T47D (cell line): ENCODE measurements at regions not wholly inside any gene's neighbourhood (a gene's known extent, or its start where the extent isn't known, plus 50 kb on each side); places are given as distances from the start of the nearest gene placed in this dataset.
"Not testable (repeated sequence)": the region's sequence is repeated elsewhere in the genome, so short reads cannot be mapped to it uniquely, and the experiment has no call there.

Source experiments
- DNase-seq, 2 experiments: peaks; one replicate each; pipeline versions ENCODE4 v3.0.0 to v3.0.0-alpha.2; 2011 to 2012; ENCODE audit warnings: low read depth in 1 of 2, low spot score in 1 of 2
- in situ Hi-C: cut with HindIII; loops from 2 replicates; pipeline ENCODE4 v1.10.0; 2016; ENCODE audit warnings: low sequenced_read_pairs, low pct_unique_long_range_greater_than_20kb

DNA sequence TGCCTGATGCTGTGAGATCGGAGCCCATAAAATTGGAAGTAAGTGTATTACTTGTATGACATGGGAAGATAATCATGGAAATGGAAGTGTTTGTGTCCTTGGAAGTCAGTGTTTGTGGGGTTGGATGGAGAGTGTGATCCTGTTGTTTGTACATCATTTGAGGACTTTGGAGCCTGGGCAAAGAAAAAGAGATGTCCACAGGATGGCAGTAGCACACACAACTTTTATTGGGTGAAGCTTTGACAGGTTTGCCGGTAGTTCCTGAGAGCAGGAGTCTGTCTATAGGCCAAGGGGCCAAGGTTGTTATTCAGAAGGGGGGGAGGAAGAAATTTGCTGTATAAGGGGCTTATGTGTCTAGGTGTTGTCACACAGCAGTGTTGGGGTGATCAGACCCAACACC lies 533.3 kb downstream of the RPIA start:
- DNase-seq, in situ Hi-C loops: not testable (repeated sequence)

DNA sequence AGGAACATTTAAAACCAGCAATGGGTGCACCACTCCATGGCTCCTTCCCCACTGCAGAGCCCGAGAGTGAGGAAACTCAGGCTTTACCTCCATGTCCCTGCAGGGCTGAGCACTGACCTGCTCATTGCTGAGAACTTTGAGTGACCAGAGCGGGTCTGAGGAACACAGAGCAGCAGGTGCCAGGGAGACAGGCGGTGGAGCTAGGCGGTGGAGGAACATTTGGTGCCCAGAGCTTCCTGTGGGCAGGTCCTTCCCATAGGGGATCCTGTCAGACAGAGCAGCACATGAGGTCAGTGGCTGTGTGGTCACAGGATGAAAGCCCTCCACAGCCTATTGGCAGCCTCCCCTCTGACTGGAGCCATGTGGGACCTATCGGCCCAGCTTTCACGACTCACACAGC lies 538.5 kb downstream of the RPIA start:
- DNase-seq, in situ Hi-C loops: not testable (repeated sequence)

DNA sequence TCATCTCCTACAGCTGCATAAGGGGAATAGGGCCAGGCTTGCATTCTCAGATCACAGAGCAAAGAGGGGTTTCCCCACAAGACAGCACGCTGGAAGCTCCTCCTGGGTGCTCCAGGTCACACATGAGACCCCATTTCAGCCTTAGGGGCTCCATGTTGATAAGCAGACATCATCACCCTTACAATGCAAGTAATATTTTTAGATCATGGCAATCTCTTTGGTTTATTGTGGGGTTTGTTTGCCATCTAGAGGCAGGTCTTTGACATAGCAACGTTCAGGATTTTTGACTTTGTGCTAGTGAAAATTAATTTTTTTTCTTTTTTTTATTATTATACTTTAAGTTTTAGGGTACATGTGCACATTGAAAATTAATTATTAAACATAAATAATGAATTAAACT lies 539.8 kb downstream of the RPIA start:
- DNase-seq, in situ Hi-C loops: not testable (repeated sequence)

DNA sequence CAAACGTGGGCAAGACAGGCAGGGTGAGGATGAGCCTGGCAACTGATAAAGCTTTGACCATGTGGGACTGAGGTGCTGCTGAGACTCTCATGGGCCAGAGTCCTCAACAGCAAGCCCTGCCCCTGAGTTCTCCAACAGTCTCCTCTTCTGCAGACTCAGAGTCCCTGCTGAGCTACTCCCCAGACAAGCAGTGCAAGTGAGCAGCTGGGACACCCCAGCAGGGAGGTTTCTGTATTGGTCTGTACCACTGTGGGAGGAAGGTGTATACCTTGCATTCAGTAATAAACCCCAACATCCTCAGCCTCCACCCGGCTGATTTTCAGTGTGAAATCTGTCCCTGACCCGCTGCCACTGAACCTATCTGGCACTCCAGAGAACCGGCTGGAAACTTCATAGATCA lies 542.5 kb downstream of the RPIA start:
- in situ Hi-C loops: not testable (repeated sequence)

DNA sequence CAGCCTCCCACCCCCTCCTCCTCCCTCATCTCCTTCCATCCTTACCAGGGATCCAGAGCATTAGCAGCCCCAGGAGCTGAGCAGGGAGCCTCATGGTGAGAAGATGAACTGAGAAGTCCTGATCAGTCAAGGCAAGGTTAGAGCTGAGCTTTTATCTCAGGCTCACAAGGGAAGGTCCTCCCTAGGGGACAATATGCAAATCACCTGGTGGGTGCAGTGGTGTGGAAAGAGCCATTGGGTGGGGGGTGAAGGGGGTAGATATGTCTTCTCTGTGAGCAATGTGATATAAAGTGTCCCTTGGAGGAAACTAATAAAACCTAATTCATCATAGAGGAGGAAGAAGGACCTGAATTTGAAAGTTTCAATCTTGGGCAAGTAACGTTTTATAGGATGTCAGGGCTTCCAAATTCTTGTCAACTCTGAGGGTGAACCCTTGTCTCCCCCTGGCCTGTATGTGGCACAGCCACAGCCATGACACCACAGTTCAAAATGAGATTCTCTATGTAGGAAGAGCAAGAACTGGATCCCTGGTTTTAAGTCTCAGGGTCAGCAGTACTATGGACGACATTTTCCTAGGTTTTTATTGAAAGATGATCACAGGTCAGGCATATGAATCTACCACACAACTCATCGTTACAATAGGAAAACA lies 543.5 kb downstream of the RPIA start:
- DNase-seq, in situ Hi-C loops: not testable (repeated sequence)

More for the DNA sequence above, 542.5 kb downstream of the RPIA start:
- DNase-seq: not testable (repeated sequence)

DNA sequence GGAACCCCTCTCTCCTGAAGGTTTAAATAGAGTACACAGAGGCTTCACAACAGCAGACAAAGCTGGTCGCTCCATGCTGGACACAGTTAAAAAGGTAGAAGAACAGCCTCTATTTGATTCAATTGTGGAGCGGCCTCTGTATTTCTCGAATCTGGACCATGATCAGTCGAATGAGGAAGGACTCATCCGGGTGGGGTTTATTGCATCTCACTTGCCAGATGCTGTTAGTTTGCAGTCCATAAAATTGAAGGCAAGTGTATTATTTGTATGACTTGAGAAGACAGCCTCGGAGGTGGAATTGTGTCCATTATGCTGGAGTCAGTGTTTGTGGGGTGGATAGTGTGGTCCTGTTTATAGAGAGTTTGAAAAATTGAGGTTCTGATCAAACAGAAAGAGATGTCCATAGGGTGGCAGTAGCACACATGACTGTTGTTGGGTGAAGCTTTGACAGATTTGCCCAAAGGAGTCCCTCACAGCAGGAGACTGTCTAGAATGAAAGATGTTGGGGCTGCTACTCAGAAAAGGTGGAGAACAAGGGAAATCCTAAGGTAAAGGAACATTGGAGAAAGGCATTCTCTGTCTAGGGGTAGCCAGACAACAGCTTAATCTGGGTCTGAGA lies 545.5 kb downstream of the RPIA start:
- in situ Hi-C loops: not testable (repeated sequence)

DNA sequence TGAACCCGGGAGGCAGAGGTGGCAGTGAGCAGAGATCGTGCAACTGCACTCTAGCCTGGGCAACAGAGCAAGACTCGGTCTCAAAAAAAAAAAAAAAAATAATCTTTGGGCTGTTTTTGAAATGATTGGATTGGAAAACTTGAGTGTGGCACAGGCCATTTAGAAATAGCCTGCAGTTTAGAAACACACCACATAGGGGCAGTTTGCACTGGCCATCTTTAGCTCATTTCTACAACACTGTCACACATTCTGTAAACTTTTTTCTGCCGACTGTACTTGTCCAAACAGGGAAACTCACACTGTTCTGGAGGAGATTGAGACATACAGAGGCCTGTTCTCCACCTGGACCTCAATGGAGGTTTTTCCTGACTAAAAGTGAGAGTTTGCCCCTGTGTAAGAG lies 546.3 kb downstream of the RPIA start:
- DNase-seq, in situ Hi-C loops: not testable (repeated sequence)

More for the DNA sequence above, 545.5 kb downstream of the RPIA start:
- DNase-seq: not testable (repeated sequence)

DNA sequence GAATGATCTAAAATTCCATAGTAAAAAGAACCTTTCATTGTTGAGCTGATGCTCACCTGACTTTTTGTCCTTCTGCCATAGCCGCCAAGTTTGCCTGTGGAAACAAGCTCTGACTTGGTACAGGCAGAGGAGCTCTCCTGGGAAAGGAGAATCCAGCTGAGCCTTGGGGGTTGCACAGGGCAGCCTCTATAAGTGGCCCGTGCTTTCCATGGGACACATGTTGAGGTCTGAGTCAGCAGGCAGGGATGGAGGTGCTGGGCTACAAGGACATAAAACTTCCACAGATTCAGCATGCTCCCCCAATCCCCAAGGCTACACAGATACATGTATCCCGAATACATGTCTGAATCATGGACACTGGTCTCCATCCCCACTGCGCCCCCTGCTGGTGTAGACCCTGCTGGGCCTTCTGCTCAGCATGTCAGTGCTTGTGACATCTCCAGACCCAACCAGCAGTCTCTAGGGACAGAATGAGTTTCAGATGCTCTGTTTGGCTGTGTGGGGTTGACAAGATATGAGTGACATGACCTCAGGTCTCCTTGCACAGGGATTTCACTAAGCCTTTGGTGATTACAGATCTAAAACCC lies 551.7 kb downstream of the RPIA start:
- in situ Hi-C loops, DNase-seq: not testable (repeated sequence)

DNA sequence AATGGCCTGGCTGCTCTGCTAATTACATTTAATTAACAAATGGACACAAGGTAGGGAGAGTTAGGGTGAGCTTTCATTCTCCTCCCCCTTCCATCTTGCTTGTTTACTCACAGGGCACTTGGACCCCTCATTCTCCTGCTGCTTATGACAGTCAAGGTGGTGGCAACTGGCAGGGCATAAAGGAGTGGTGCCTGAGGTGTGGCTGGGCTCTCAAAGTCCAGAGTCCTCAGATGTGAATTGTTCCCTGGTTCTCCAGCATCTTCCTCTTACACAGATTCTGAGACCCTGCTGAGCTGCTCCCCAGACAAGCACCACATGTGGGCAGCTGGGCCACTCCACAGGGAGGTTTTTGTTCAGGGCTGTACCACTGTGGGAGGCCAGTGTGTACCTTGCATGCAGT lies 552.9 kb downstream of the RPIA start:
- in situ Hi-C loops, DNase-seq: not testable (repeated sequence)

DNA sequence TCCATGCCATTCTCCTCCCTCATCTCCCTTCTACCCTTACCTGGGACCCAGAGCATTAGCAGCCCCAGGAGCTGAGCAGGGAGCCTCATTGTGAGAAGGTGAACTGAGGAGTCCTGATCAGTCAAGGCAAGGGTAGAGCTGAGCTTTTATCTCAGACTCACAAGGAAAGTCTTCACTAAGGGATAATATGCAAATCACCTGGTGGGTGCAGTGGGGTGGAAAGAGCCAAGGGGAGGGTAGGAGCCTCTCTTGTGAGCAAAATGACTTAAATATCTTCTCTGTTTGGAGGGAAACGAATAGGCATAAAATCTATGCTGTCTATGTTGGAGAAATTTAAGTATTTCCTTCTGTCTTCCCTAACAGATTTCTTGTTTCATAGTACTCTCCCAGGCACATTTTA lies 554.0 kb downstream of the RPIA start:
- in situ Hi-C loops: not testable (repeated sequence)

DNA sequence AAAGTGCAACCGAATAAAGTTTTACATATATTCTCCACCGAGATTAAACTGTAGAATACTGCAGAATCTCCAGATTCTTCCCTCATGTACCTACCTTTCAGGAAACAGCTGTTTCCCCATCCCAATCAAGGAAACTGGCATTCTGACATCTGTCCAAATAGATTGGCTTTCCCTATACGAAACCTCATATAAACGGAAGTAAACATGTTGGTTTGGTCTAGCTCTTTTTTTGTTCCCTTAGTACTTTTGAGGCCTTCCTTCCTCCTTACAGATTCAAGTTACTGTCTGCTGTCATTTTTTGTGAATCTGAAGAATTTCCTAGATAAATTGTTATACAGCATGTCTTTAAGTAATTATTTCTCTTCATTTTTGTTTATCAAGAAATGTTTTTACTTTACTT lies 554.6 kb downstream of the RPIA start:
- DNase-seq, in situ Hi-C loops: not testable (repeated sequence)

More for the DNA sequence above, 554.0 kb downstream of the RPIA start:
- not testable (repeated sequence) for DNase-seq

DNA sequence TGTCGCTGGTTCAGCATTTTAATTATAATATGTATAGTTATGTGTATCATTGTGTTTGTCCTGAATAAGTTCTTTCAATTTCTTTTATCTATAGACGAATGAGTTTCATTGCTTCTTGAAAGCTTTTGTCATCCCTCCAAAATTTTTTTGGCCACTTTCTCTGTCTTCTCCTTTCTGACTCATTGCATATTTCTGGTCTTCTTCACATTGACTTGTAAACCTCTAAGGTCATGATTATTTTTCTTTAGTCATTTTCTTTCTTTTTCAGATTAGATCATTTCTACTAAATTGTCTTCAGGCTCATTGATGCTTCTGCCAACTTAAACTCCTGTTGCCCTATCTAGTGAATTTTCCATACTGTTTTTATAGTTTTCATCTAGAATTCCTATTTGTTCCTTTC lies 555.1 kb downstream of the RPIA start:
- in situ Hi-C loops, DNase-seq: not testable (repeated sequence)

DNA sequence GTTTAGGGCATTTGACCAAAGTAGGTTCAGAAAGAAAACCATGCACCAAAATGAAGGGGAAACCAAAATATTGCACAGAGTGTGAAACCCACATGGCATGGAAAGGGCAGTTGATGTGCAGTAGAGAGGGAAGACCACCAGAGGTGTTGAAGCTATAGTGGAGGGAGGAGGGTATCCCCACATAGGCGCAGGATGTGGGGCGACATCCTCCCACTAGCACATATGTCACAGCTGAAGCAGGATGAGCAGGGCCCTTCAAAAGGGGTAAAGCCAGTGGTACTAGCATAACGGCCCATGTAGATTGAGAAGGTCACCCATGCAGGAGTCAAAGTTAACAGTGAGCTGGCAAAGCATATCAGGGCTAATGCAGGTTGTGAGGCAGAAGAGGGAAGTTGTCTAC lies 563.5 kb downstream of the RPIA start:
- DNase-seq, in situ Hi-C loops: not testable (repeated sequence)

DNA sequence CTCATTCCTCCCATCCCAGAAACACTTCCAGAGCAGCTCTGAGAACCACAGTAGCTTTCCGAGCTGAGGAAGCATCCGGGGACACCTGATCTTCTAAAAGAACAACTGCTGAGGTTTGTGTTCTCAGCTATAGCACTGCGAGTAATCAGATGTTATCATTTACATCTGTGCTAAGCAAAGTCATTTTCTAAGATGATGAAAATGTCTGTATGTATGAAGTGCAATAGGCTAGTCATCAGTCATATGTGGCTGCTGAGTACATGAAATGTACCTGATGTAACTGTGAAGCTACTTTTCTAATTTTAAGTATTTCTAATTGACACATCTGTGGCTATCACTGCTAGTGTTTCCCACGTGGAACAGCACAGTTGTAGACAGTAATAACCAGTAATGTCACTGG lies 582.0 kb downstream of the RPIA start:
- DNase-seq, in situ Hi-C loops: not testable (repeated sequence)

DNA sequence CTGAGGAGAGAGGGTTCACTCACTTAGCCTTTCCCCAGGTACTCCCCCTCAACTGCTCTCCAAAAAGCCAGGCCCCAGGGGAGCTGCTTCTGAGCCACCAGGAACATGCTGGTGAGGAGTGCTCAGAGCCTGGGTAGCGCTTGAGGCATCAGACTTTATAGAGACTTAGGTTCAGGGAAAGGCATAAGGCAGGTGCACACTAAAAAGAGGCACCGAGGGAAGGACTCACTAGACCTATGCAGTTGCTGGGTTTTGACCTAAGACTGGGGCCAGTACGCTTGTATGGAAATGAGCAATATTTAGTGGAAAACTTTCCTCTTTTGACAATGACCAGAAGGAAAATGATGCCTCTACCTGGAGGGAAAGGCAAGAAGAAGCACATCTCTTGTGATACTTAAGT lies 589.1 kb downstream of the RPIA start:
- in situ Hi-C loops, DNase-seq: not testable (repeated sequence)

DNA sequence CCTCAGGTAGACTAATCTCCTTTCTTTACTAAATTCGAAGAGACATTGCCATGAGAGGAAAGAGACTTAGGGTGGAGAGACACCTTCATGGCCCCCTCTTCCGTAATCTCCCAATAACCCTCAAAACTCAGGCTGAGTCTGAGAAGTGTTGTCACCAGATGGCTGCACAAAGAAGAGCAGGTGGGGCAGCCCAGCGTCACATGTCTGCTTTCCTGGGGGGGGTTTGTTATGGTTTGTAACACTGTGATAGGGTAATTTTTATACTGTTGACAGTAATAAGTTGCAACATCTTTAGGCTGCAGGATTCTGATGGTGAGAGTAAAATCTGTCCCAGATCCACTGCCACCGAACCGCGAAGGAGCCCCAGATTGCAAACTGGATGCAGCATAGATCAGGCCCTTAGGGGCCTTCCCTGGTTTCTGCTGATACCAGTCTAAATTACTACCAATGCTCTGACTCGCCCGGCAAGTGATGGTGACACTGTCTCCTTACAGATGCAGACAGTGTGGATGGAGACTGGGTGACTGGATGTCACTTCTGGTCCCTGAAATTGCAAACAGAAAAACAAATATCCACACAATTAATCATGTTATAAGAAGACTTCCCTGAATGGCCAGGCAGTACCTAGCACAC lies 595.1 kb downstream of the RPIA start:
- in situ Hi-C loops, DNase-seq: not testable (repeated sequence)

DNA sequence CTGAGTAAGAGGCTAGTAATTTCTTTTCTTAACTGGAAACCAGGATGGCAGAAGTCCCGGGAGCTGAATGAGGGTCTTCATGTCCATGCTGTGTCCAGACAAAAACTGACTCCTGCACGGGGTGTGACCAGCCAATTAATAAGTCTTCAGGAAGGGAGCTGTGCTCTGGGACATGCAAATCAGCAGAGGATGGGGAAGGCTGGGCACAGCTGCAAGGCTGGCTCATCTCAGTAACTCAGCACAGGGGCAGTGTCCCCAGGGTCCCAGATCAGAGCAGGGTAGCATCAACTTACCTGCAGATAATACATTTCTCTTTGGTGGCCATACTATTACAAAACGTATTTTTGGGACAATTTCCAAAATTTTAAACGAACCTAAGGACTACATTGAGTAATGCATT lies 595.6 kb downstream of the RPIA start:
- in situ Hi-C loops, DNase-seq: not testable (repeated sequence)

DNA sequence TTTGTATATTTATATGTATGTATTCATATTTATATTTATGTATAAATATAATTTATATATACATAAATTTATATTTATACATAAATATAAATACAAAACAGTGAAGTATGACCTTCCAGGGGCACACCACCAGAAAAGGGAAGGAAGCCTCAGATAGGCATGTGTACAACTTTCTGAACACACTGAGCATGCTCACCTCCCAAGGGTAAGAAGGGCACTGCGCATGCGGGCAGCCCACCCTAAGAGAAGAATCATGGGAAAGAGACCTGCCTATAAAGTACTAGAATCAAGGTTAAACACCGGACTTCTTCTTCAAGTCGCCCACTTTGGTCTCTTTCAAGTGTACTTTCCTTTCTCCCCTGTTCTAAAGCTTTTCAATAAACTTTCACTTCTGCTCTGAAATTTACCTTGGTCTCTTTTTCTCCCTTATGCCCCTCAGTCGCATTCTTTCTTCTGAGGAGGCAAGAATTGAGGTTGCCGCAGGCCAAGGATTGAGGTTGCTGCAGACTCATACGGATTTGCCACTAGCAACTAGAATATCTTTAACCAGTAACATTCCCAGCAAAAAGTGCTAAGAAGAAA lies 600.3 kb downstream of the RPIA start:
- DNase-seq, in situ Hi-C loops: not testable (repeated sequence)
